ENCODE measurements at regions not wholly inside any gene's neighbourhood (a gene's known extent, or its start where the extent isn't known, plus 50 kb on each side); places are given as distances from the start of the nearest gene placed in this dataset.

GRCh38 chr2:121081701-121082100 lies 203.3 kb downstream of the TFCP2L1 start:
- Histone ChIP-seq H3K9me3 (ENCODE audit: low read length) (no peaks in the 10 kb centered on the region), H3K4me1 (ENCODE audit: insufficient read depth, low read length) (0 out of 2 replicates have a peak, but pooled peaks cover 5% of the 10 kb centered on the region), H2AFZ (ENCODE audit: low read length) (no peak overlapping the region), H4K20me1 (ENCODE audit: insufficient read depth, low read length) (peaks cover 5% of the 10 kb centered on the region; the same call in 1 of the 2 replicates), H3K27ac (ENCODE audit: extremely low read length, insufficient read depth, low read length) (no peak overlapping the region), H3K36me3 (replicated peaks in 1 of 2; ENCODE audit: control insufficient read depth in 1 of 2, insufficient read depth in 2 of 2, low read length in 2 of 2) (no peaks in the 10 kb centered on the region), H3K27me3 (ENCODE audit: control insufficient read depth in 1 of 2, insufficient read depth in 2 of 2, low read length in 2 of 2) (peaks cover 11 to 50% of the 10 kb centered on the region in 2 experiments), H3K79me2 (ENCODE audit: insufficient read depth, low read length) (no peaks in the 10 kb centered on the region), H3K4me3 (replicated peaks in 1 of 3; ENCODE audit: insufficient read depth in 1 of 3, low read depth in 2 of 3, low read length in 3 of 3) (no peak overlapping the region), H3K9ac (ENCODE audit: insufficient read depth, low read depth, low read length) (no peak overlapping the region), H3K4me2 (ENCODE audit: low read depth, low read length) (no peak overlapping the region)
- FAIRE-seq (no peak), DNase-seq (ENCODE audit: low spot score) (no peak), ATAC-seq (no peak)
- intact Hi-C loops (cut with micrococcal nuclease; ENCODE audit: unreplicated experiment) (no loop called here), in situ Hi-C loops (cut with HindIII; ENCODE audit: extremely low pct_ligation_motif_present, low pct_unique_long_range_greater_than_20kb) (no loop called here)
- ChIA-PET POLR2A (no interaction called here), CTCF (ENCODE audit: low intra/inter-chr PET ratio, low total read pairs) (interaction anchor here (2.9 kb wide), 1 partner anchor 386 kb away, joined by 59 read pairs; no protein-coding TSS in a partner anchor)
- WGBS (ENCODE audit: low lambda C conversion rate): 26% methylated on average over 7 of the region's 8 CpGs
- no TSS peak for BruUV-seq (replicated peaks)
- TF ChIP-seq ZNF775 (CRISPR knock-in tag; IDR thresholded peaks at IDR 0.05; ENCODE audit: borderline replicate concordance): no peak
- no peak for TF ChIP-seq ZNF383 (CRISPR knock-in tag; IDR thresholded peaks at IDR 0.05; ENCODE audit: borderline replicate concordance)
- TF ChIP-seq ATF7 (IDR thresholded peaks at IDR 0.05): no peak
- no peak for TF ChIP-seq ATF7 (CRISPR knock-in tag; IDR thresholded peaks at IDR 0.05)
- no peak for TF ChIP-seq TGIF2 (CRISPR knock-in tag; IDR thresholded peaks at IDR 0.05)
- TF ChIP-seq ZNF768 (CRISPR knock-in tag; IDR thresholded peaks at IDR 0.05): no peak

GRCh38 chr2:121082191-121082590 lies 202.8 kb downstream of the TFCP2L1 start:
- in situ Hi-C loops (cut with HindIII; ENCODE audit: extremely low pct_ligation_motif_present, low pct_unique_long_range_greater_than_20kb): no loop called here
- Histone ChIP-seq H3K27me3 (ENCODE audit: control insufficient read depth in 1 of 2, insufficient read depth in 2 of 2, low read length in 2 of 2) (peaks cover 11 to 53% of the 10 kb centered on the region in 2 experiments), H3K9ac (ENCODE audit: insufficient read depth, low read depth, low read length) (no peak overlapping the region), H3K4me3 (replicated peaks in 1 of 3; ENCODE audit: insufficient read depth in 1 of 3, low read depth in 2 of 3, low read length in 3 of 3) (no peak overlapping the region), H3K27ac (ENCODE audit: extremely low read length, insufficient read depth, low read length) (no peak overlapping the region), H3K4me1 (ENCODE audit: insufficient read depth, low read length) (0 out of 2 replicates have a peak, but pooled peaks cover 5% of the 10 kb centered on the region), H4K20me1 (ENCODE audit: insufficient read depth, low read length) (peaks cover 5% of the 10 kb centered on the region; the same call in 1 of the 2 replicates), H3K79me2 (ENCODE audit: insufficient read depth, low read length) (no peaks in the 10 kb centered on the region), H3K4me2 (ENCODE audit: low read depth, low read length) (no peak overlapping the region), H3K9me3 (ENCODE audit: low read length) (no peaks in the 10 kb centered on the region), H3K36me3 (replicated peaks in 1 of 2; ENCODE audit: control insufficient read depth in 1 of 2, insufficient read depth in 2 of 2, low read length in 2 of 2) (no peaks in the 10 kb centered on the region), H2AFZ (ENCODE audit: low read length) (no peak overlapping the region)
- FAIRE-seq (no peak), ATAC-seq (no peak), DNase-seq (ENCODE audit: low spot score) (no peak)
- CTCF ChIA-PET (ENCODE audit: low intra/inter-chr PET ratio, low total read pairs): no interaction called here
- BruUV-seq (replicated peaks): no TSS peak
- POLR2A ChIA-PET: no interaction called here
- intact Hi-C loops (cut with micrococcal nuclease; ENCODE audit: unreplicated experiment): no loop called here
- no CpG with 5 or more reads among the region's 1 CpG for WGBS (ENCODE audit: low lambda C conversion rate)
- TF ChIP-seq ZNF83 (CRISPR knock-in tag; IDR thresholded peaks at IDR 0.05; ENCODE audit: borderline replicate concordance) (no peak), SMAD1 (CRISPR knock-in tag; IDR thresholded peaks at IDR 0.05; ENCODE audit: borderline replicate concordance, low read depth) (no peak), TCF7 (IDR thresholded peaks at IDR 0.05; ENCODE audit: low read depth) (no peak), AKAP8 (CRISPR knock-in tag; IDR thresholded peaks at IDR 0.05) (no peak), CREB1 (IDR thresholded peaks at IDR 0.05) (peak; percentile 14; the same call in 1 of the 2 replicates), CREB1 (CRISPR knock-in tag; IDR thresholded peaks at IDR 0.05) (no peak), NR2F2 (IDR thresholded peaks at IDR 0.05; ENCODE audit: borderline replicate concordance, low read depth) (no peak), DBP (CRISPR knock-in tag; IDR thresholded peaks at IDR 0.05; ENCODE audit: not compliant biosample characterization) (no peak), ETV5 (CRISPR knock-in tag; IDR thresholded peaks at IDR 0.05; ENCODE audit: borderline replicate concordance) (no peak), ARID4A (CRISPR knock-in tag; IDR thresholded peaks at IDR 0.05; ENCODE audit: borderline replicate concordance) (no peak), SP4 (CRISPR knock-in tag; IDR thresholded peaks at IDR 0.05) (no peak)

All from HepG2 (cell line).